T-helper 22 cell (primary cell): ENCODE measurements at regions not wholly inside any gene's neighbourhood (a gene's known extent, or its start where the extent isn't known, plus 50 kb on each side); places are given as distances from the start of the nearest gene placed in this dataset.

Source experiments
- DNase-seq: peaks from one replicate; pipeline ENCODE4 v3.0.0-alpha.2; 2020; ENCODE audit warnings: low read depth

DNA sequence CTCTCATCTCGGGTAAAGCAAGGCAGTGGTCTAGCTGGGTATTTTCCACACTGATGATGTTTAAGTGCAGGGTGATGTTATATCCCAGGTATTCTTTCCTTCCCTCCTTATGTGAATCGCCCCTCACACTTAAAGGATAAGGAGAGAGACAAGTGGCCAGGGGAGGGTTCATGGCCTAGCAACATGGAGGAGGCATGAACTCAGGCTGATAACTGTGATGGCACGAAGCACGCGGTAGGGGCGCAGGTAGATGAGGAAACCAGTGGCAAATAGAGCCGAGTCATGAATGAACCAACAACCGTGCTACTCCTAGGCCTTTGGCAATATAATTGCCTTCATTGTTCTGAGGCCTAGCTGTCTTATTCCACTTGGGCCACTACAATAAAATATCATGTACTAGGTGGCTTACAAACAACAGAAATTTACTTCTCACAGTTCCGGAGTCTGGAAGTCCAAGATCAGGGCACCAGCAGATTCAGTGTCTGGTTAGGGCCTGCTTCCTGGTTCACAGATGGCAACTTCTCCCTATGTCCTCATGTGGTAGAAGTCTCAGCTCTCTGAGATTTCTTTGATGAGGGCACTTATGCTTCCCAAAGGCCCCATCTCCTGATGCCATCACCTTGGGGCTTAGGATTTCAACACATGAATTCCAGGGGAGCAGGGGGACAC lies 56.0 kb upstream of the PIK3CG start:
- no peak for DNase-seq

DNA sequence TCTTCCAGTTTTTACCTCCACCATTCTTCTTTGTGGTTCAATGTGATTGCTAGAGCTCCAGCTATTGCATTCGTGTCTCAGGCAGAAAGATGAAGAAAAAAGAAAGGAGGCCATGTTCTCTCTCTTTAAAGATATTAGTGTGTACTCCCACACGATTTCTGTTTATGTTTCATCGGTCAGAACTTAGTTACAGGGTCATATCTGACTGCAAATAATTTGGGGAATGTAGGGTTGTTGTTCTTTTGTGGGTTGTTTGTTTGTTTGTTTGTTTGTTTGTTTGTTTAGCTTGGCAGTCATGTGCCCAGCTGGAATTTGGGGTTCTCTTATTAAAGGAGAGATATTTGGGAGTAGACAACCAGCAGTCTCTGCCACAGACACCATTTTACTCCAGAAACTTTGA lies 53.6 kb upstream of the PIK3CG start:
- DNase-seq: no peak

DNA sequence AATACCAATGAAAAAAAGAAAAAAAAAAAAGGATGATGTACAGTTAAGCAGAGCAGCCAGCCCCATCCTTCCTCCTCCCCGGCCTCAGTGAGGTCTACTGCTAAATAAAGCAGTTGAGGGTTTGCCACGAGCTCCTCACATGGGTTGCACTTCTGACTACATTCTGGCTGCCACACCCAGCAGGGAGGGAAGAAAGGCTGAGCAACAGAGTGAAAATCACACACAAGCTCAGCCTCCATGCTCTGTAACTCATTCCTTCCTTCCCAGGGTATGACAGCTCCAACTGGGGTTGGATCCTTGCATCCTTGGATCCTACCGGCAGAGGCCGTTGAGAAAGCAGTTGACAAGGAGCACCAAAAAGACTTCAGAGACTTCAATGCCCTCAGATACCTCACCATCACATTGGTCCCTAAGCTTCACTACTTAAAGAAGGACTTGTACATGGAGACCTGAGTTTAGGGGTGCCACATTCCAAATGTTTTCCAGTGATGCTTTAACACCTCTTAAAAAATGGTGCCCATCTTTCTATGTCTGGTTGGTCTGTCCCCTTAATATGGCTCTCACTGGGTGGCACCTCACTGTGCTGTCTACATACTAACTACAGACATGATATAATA lies 52.9 kb upstream of the PIK3CG start:
- DNase-seq: no peak

DNA sequence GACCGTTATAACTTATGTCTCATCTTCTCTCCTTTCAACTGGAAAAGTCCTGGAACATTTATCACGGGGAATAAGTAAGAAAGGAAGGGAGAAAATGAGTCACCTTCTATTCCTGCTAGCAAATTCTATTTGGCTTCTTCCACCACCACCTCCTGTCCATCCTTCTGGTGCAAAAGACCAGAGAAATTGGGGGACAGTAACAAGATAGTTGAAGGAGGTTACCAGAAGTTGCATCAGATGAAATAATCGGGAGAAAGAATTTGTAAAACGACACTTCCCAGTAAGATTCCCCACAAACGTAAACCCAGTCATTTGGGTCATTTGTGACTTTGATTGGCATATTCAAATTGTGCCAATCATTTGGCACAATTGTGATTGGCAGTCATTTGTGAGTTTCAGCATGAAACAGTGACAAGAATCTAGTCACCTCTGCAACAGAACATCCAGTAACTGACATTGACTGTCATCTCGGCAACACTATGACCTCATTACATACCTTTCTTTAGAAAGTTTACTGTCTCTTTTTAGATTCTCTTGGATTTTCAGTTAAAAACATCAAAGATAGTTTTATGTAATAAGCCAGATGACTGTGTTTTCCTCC lies 51.3 kb upstream of the PIK3CG start:
- no peak for DNase-seq

DNA sequence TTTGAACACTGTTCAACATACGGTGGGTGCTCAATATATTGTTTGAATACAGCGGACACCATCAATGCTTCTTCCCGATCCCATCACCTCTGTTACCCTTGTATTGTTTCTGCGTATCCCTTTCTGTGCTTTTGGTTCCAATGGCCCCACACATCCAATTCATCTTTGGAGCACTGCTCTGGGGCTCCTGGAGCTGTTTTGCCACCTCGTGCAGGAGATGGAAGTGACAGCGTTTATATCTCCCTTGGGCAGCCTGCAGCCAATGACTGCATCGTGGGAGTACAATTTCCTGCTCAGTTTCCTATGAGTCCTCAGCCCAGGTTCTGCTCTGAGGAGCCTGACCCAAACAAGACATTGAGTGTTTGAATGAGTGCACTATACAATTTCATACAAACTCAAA lies 50.2 kb upstream of the PIK3CG start:
- no peak for DNase-seq
